NCI-H2196 treated with DMSO at 0.1 percent for 48 hours (cell line): ENCODE measurements at regions not wholly inside any gene's neighbourhood (a gene's known extent, or its start where the extent isn't known, plus 50 kb on each side); places are given as distances from the start of the nearest gene placed in this dataset.

ENCODE experiments used
- DNase-seq: peaks from one replicate; lab custom pipeline; 2025; ENCODE audit not compliant: unreplicated experiment; lab: John Stamatoyannopoulos, UW

DNA sequence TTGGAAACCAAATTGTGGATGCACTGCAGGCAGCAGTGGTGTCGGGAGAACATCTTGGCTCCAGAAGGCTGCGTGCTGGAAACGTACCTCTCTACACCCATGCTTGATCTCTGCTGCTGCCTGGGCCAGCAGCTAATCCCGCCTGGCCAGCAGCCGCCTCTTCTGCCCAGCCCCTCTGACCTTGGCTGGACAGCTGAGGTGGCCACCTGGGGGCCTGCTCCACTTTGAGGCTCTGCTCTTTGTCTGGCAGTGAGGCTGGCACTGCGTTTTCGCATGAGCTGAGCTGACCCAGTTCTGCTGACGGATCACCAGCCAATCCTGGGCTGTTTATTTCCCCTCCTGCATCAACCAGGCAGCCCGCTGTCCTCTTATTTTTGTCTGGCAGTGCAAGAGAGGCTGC is 154.9 kb downstream of the TENT4A start:
- no peak for DNase-seq

DNA sequence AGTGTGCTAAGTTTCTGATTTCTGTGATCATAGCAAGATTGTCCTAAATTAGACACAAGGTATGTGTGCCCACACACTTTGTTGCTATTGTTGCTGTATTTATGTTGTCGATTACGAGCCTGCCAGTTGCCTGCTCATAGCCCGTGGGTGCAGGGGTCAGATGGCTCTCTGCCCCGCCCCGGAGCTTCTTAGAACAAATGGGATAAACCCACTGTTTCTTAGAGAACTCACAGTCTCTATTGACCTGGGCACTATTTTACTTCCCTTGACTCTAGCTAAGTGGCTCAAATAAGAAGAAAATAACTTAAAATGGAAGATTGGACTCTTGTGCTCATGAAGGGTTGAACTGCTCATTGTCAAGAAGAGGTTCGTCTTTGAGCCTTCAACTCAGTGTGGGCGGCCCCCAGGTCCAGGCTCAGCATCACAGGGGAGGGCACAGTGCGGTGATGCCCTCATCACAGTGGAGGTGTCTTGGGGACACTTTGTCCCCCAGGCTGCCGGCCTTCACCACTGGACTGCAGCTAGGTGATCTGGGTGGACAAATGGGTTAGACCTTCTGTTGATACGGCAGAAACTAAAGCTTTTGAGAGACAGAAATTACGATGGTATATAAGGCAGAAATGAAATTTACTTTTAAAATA is 155.5 kb downstream of the TENT4A start:
- no peak for DNase-seq

DNA sequence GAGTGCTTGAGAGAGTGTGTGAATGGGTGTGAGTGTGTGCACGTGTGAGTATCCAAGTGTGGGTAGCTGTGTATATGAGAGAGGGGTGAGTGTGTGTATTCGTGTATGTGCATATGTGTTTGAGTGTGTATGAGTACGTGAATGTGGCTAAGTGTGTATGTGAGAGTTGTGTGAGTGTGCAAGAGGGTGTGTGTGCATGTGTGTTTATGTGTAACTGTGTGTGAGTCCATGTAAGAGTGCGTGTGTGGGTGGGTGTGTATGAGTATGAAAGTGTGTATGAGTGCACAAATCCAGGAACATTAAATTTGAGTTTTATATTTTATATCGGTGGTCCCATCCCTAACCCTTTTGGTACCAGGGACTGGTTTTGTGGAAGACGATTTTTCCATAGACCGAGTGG is 156.4 kb downstream of the TENT4A start:
- no peak for DNase-seq

GRCh38 chr5:6872441-6873160 is 159.4 kb downstream of the TENT4A start:
- DNase-seq, result no peak

GRCh38 chr5:6873359-6873758 is 160.1 kb downstream of the TENT4A start:
- DNase-seq, result no peak

DNA sequence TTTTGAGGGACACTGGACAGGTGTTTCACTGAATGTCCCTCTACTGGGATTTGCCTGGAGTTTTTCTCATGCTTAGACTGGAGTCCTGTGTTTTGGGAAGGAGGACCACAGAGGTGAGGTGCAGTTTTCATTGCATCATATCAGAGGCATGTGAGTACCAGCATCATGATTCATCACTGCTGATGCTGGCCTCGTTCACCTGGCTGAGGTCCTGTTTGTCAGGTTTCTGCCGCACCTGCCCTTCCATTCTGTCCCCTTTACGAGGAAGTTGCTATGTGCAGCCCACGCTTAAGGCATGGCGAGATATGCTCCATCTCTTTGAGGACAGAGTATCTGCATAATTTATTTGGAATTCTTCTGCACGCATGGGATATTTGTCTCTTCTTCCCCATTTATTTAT is 162.1 kb downstream of the TENT4A start:
- DNase-seq, result no peak

DNA sequence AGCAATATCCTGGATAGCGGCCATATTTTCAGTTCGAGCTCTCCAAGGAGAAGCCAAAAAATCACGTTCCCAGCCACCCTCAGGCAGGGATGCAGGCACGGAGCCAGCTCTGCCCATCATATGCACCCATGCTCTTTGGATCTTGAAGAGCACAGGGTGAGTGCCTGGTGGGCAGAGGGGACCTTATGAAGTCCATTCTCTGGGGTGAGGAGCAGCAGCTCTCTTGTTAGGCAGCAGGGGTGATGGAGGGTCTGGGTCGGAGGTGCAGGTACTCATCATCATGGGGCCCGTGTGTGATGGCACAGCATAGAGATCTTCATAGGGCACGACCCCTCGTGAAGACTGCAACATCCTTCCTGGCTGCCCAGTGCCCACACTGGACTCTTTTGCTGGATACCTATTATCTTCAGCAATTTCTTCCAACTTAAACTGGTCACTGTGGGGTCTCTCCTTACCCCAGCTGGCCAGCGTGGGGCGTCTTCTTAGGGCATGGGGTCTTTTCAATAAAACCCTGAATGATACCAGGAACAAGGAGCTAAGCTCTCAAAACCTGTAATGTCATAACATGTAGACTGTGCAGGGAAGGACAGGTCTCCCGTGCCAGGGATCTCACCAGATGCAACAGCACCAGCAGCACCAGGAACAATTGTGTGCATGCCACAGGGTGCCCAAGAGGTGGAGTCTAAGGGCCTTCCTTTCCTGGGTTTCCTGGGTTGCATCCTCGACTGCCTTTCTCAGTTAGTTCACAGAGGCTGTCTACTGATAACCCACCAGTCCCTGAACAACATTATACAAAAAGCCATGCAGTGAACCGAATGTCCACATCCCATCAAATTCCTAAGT is 165.0 kb downstream of the TENT4A start:
- no peak for DNase-seq

GRCh38 chr5:6885581-6885980 is 172.3 kb downstream of the TENT4A start:
- no peak for DNase-seq

GRCh38 chr5:6886866-6887265 is 173.6 kb downstream of the TENT4A start:
- DNase-seq, result no peak

DNA sequence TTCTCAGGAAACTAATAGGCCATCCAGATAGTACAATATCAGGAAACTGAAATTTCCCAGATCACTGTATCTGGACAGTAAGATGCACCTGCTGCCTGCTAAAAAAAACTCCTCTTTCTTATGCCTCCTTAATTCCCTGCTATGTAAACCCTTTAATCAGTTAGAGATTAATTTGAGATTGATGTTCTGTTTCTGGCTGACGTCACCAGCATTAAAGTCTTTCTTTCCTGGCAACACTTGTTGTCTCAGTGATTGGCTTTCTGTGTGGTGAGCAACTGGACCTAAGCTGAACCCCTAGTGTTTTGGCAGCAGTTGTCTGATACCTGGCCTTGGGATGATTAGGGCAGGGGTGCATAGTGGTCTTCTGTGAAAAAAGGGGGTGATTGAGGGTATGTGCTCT is 175.8 kb downstream of the TENT4A start:
- no peak for DNase-seq

DNA sequence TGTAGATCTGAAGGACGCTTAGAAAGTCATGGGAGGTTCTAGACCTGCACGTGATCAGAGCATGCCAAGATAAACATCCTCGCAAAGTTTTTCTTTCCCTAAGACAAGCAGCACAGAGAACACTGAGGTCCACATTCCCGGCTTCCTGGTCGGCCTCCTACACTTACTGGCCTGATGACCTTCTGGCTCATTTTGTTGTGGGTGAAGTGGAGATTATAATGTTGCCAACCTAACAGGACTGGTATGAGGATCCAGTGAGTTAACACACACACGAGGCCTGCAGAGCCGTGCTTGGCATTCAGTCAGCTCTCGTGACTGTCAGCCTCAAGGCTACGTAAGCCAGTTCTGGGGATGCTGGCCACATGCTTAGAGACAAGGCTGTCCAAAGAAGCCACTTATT is 186.0 kb downstream of the TENT4A start:
- no peak for DNase-seq

- DNase-seq, result peak; percentile 70
Observed at GRCh38 chr5:6900247-6901227, 187.3 kb downstream of the TENT4A start.

DNA sequence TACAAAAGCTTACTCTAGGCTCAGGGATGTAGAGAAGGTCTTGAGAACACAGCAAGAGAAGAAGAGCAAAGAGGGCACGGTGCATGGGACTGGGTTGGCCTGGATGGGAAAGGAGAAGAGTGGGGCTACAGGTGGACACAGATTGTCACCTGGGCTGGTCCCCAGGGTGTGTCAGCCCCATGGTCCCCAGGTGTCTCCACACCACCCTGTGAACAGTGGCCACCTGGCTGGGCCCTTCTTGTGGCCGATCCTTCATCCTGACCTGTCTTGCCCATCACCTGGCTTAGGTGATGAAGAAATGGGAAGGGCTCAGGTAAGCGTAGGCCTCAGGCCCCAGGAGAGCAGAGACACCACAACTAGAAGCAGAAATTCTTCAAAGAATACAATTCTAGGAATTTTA is 188.9 kb downstream of the TENT4A start:
- DNase-seq, result no peak

GRCh38 chr5:6902597-6902996 is 189.4 kb downstream of the TENT4A start:
- DNase-seq, result peak; percentile 9

DNA sequence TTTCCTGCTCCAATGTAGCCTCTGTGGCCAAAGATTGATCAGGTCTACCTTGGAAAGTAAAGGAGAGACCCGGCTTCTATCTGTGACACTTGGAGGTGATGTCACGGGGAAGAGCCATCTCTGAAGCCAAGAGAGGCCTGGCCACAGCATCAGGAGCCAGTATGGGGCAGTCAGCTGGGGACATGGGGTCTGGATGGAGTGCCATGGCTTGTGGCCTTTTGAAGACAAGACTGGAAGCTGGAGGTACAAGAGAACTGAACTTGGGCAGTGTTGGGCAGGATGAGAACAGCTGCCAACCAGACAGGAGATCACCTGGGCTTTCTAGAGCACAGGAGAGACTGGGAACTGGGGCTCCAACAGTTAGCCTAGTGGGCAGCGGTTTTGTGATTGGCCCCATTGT is 190.7 kb downstream of the TENT4A start:
- DNase-seq, result no peak

DNA sequence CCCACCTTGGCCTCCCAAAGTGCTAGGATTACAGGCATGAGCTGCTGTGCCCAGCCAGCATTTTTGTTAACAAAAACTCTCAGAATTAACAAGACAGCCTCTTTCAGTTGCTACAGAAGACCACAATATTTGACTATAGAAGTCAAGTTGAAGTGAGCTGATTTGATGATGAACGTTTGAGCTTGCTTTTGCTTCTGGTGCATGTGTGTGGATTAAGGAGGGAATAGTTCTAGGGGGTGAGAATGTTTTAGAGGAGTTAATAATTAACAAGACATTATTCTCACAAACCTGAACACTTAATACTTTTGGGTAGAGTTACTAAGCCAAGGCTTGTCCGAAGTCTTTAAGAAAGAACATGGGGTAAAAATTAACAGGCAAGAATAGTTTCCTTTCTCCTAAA is 191.6 kb downstream of the TENT4A start:
- no peak for DNase-seq

DNA sequence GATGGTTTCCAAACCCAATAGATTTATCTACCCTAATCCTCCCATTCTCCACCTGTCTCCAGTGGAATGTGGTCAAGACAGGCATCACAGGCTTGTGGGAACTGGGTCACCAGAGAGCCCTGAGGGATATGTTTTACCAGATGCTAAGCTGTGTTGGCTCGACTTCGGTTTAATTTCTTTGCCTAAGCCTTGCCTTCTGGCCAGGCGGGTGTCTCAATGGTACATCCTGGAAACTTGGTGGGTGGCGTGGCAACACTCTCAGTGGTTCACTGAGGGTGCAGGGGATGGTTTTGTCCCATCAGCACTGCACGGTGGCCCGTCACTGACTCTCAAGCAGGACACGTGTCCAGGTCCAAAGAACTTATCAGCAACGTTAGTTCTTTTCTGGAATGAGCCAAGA is 192.2 kb downstream of the TENT4A start:
- no peak for DNase-seq

GRCh38 chr5:6905883-6906282 is 192.7 kb downstream of the TENT4A start:
- no peak for DNase-seq

DNA sequence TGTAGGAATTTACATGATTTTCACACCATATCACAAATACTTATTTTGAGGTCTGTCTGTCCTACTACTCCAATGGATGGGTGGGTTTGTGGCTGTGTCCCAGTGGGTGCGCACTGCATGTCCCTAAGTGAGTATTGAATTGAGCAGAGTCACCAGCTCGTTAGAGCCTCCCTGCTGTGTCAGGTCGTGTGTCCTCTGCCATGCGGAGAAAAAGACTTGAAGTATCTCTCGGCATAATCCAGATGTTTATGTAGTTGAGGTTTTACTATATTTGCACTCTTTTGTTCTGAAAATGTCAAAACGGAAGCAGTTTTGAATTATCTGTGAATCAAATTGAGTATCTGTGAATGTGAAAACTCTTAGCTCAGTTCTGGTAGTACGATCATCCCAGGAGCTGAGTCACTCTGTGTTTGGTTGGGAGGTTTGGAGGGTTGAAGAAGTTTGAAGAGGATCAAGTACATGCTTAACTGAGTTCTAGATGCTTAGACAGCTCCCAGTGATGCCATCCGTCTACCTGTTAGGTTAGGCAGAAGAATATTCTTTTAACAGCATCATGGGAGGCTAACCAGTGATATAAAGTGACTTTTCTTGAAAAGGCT is 194.2 kb downstream of the TENT4A start:
- no peak for DNase-seq

DNA sequence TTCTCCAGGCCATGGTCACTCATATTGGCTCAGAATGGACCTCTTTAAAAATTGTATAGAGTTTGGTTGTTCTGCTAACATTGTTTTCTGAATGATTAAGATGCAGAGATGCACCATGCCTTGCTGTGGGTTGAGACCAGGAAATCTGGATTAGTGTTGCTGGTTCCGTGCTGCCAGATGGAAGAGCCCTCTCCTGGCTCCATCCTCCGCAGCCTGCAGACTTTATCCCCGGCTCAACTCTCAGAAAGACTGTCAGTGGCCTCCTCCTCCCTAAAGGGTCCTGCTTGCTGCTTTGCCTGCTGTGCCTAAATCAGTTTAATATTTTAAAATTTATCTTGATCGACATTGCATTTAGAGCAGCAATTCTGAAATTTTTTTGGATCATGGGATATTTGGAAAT is 196.7 kb downstream of the TENT4A start:
- no peak for DNase-seq
